HL-60 (cell line): ENCODE measurements at regions not wholly inside any gene's neighbourhood (a gene's known extent, or its start where the extent isn't known, plus 50 kb on each side); places are given as distances from the start of the nearest gene placed in this dataset.

Source experiments
- POLR2AphosphoS5 ChIP-seq: IDR thresholded peaks from 2 replicates; pipeline ENCODE4 v1.6.1; 2012; ENCODE audit warnings: low read depth
- TF ChIP-seq, protein P1 (sequence below): IDR thresholded peaks from one replicate; pipeline ENCODE4 v1.5.1; 2011; ENCODE audit warnings: low read length, control low read depth, inconsistent platforms; ENCODE audit not compliant: insufficient read depth
- TF ChIP-seq, protein P2 (sequence below): IDR thresholded peaks from 2 replicates; pipeline ENCODE4 v1.6.1; 2012; ENCODE audit warnings: low read depth; ENCODE audit not compliant: insufficient replicate concordance

DNA sequence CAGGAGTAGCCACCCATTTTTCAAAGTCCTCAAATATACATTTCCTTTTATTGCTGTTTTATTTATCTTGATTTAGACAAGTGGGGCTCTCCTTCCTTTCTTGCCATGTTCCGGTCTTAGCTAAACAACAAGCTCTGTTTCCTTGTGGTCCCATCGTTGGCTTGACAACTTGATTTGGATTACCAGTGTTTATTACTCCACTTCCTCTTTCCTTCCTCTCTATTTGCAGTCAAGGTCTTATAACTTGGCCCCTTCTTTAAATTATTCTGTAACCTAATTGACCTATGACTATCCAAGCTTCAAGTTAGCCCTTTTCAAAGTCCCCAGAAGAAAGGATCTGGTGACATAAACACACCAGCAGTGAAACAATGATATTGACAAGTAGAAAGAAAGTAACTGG is 130.6 kb upstream of the STT3B start:
- TF ChIP-seq, protein P1, sequence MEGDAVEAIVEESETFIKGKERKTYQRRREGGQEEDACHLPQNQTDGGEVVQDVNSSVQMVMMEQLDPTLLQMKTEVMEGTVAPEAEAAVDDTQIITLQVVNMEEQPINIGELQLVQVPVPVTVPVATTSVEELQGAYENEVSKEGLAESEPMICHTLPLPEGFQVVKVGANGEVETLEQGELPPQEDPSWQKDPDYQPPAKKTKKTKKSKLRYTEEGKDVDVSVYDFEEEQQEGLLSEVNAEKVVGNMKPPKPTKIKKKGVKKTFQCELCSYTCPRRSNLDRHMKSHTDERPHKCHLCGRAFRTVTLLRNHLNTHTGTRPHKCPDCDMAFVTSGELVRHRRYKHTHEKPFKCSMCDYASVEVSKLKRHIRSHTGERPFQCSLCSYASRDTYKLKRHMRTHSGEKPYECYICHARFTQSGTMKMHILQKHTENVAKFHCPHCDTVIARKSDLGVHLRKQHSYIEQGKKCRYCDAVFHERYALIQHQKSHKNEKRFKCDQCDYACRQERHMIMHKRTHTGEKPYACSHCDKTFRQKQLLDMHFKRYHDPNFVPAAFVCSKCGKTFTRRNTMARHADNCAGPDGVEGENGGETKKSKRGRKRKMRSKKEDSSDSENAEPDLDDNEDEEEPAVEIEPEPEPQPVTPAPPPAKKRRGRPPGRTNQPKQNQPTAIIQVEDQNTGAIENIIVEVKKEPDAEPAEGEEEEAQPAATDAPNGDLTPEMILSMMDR: no peak
- TF ChIP-seq POLR2AphosphoS5: no peak
- TF ChIP-seq, protein P2, sequence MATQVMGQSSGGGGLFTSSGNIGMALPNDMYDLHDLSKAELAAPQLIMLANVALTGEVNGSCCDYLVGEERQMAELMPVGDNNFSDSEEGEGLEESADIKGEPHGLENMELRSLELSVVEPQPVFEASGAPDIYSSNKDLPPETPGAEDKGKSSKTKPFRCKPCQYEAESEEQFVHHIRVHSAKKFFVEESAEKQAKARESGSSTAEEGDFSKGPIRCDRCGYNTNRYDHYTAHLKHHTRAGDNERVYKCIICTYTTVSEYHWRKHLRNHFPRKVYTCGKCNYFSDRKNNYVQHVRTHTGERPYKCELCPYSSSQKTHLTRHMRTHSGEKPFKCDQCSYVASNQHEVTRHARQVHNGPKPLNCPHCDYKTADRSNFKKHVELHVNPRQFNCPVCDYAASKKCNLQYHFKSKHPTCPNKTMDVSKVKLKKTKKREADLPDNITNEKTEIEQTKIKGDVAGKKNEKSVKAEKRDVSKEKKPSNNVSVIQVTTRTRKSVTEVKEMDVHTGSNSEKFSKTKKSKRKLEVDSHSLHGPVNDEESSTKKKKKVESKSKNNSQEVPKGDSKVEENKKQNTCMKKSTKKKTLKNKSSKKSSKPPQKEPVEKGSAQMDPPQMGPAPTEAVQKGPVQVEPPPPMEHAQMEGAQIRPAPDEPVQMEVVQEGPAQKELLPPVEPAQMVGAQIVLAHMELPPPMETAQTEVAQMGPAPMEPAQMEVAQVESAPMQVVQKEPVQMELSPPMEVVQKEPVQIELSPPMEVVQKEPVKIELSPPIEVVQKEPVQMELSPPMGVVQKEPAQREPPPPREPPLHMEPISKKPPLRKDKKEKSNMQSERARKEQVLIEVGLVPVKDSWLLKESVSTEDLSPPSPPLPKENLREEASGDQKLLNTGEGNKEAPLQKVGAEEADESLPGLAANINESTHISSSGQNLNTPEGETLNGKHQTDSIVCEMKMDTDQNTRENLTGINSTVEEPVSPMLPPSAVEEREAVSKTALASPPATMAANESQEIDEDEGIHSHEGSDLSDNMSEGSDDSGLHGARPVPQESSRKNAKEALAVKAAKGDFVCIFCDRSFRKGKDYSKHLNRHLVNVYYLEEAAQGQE: no peak
